Upper lobe of left lung (tissue), 6 donors: ENCODE measurements at regions not wholly inside any gene's neighbourhood (a gene's known extent, or its start where the extent isn't known, plus 50 kb on each side); places are given as distances from the start of the nearest gene placed in this dataset.
"Not testable (repeated sequence)": the region's sequence is repeated elsewhere in the genome, so short reads cannot be mapped to it uniquely, and the experiment has no call there.

Experiments
- ATAC-seq, 2 donors: fragments of 200-7000 bp; cut with Tn5 transposase; one replicate each; pipeline ENCODE4 v1.9.1; 2022; ENCODE audit warnings: mild to moderate bottlenecking in 2 of 2, moderate library complexity in 2 of 2; ENCODE audit not compliant: low FRiP score in 2 of 2
- DNase-seq, 2 donors: peaks; one replicate each; pipeline ENCODE4 v3.0.0-alpha.2; 2019 to 2020
- H3K27ac ChIP-seq, 4 donors: fragments of 200-600 bp; sonication (generic); one replicate each; pipeline ENCODE4 v1.5.1; 2016 to 2019
- H3K27me3 ChIP-seq, 4 donors: fragments of 200-600 bp; sonication (generic); one replicate each; pipeline ENCODE4 v1.5.1; 2017 to 2019
- H3K36me3 ChIP-seq, 4 donors: fragments of 200-600 bp; sonication (generic); one replicate each; pipeline ENCODE4 v1.5.1; 2016 to 2019
- H3K4me1 ChIP-seq, 4 donors: fragments of 200-600 bp; sonication (generic); one replicate each; pipeline ENCODE4 v1.5.1; 2018 to 2019
- H3K4me3 ChIP-seq, 4 donors: fragments of 200-600 bp; sonication (generic); one replicate each; pipeline ENCODE4 v1.5.1; 2017 to 2019; ENCODE audit warnings: mild to moderate bottlenecking in 2 of 4, moderate library complexity in 1 of 4
- H3K9me3 ChIP-seq, 4 donors: fragments of 200-600 bp; sonication (generic); one replicate each; pipeline ENCODE4 v1.5.1; 2018 to 2019
- EP300 ChIP-seq, 4 donors: sonication (generic); formaldehyde crosslinking; IDR thresholded peaks; one replicate each; pipeline ENCODE4 v1.5.1; 2017; ENCODE audit warnings: antibody characterized with exemption in 4 of 4, control low read depth in 2 of 4
- POLR2A ChIP-seq, 4 donors: fragments of 450-650 bp; IDR thresholded peaks; one replicate each; pipeline ENCODE4 v1.5.1; 2016 to 2017; ENCODE audit warnings: antibody characterized with exemption in 4 of 4, mild to moderate bottlenecking in 2 of 4
- POLR2AphosphoS5 ChIP-seq, 2 donors: sonication (generic); formaldehyde crosslinking; IDR thresholded peaks; one replicate each; pipeline ENCODE4 v1.5.1; 2017; ENCODE audit warnings: antibody characterized with exemption in 2 of 2
- WGBS, 2 donors: methylation state at CpG; one replicate each; pipeline ENCODE4 v1.1.5; 2017 to 2018; 5-methylcytosine and 5-hydroxymethylcytosine counted together
- TF ChIP-seq, protein P1 (sequence below), 6 experiments: fragments of 450-650 bp in 4 of 6; fragments of 200-600 bp in 2 of 6; sonication (generic) in 2 of 6; IDR thresholded peaks; one replicate each; pipeline ENCODE4 v1.5.1; 2016 to 2019; ENCODE audit warnings: antibody characterized with exemption in 6 of 6
- donor health status: DM: no; HTN: no; CAD: no; lungs with moderate emphysema.
- donor health status: DM: no; HTN: yes; CAD: no; lungs with severe emphysema.

- Histone ChIP-seq H3K27me3 (no peaks in the 10 kb centered on the region), H3K27ac (no peak overlapping the region), H3K36me3 (no peaks in the 10 kb centered on the region), H3K4me3 (no peak overlapping the region), H3K4me1 (peaks cover 0 to 8% (median 0%) of the 10 kb centered on the region in 4 donors), H3K9me3 (peaks cover 0 to 17% (median 12%) of the 10 kb centered on the region in 4 donors)
- DNase-seq (no peak), ATAC-seq (no peak)
- WGBS, 2 donors, result 57 to 69% methylated on average over 7 to 8 of the region's 8 CpGs
- TF ChIP-seq, protein P1, sequence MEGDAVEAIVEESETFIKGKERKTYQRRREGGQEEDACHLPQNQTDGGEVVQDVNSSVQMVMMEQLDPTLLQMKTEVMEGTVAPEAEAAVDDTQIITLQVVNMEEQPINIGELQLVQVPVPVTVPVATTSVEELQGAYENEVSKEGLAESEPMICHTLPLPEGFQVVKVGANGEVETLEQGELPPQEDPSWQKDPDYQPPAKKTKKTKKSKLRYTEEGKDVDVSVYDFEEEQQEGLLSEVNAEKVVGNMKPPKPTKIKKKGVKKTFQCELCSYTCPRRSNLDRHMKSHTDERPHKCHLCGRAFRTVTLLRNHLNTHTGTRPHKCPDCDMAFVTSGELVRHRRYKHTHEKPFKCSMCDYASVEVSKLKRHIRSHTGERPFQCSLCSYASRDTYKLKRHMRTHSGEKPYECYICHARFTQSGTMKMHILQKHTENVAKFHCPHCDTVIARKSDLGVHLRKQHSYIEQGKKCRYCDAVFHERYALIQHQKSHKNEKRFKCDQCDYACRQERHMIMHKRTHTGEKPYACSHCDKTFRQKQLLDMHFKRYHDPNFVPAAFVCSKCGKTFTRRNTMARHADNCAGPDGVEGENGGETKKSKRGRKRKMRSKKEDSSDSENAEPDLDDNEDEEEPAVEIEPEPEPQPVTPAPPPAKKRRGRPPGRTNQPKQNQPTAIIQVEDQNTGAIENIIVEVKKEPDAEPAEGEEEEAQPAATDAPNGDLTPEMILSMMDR (IDR thresholded peaks at IDR 0.05), result no peak
- TF ChIP-seq POLR2AphosphoS5 (IDR thresholded peaks at IDR 0.05), result no peak
- TF ChIP-seq EP300 (IDR thresholded peaks at IDR 0.05), result no peak
- TF ChIP-seq POLR2A (IDR thresholded peaks at IDR 0.05), result no peak
Measured at GRCh38 chr19:22528956-22529355, 105.2 kb upstream of the ZNF492 start.

GRCh38 chr19:22527554-22527953 lies 105.4 kb upstream of the ZNF98 start:
- ATAC-seq, result no peak
- no peak overlapping the region for H3K27ac ChIP-seq
- WGBS, 2 donors, result 43 to 48% methylated on average over 12 of the region's 12 CpGs

GRCh38 chr19:22526661-22527272 lies 104.6 kb upstream of the ZNF98 start:
- ATAC-seq (peak in 1 of 2 donors; percentile 46), DNase-seq (no peak)
- WGBS, 2 donors, result 45 to 46% methylated on average over 11 of the region's 11 CpGs
- Histone ChIP-seq H3K9me3 (peaks cover 0 to 12% (median 2%) of the 10 kb centered on the region in 4 donors), H3K36me3 (no peaks in the 10 kb centered on the region), H3K4me3 (no peak overlapping the region), H3K4me1 (peaks cover 0 to 2% (median 0%) of the 10 kb centered on the region in 4 donors), H3K27me3 (no peaks in the 10 kb centered on the region), H3K27ac (no peak overlapping the region)
- TF ChIP-seq POLR2AphosphoS5 (IDR thresholded peaks at IDR 0.05), result no peak
- TF ChIP-seq, protein P1 (IDR thresholded peaks at IDR 0.05), result no peak
- TF ChIP-seq POLR2A (IDR thresholded peaks at IDR 0.05), result no peak
- TF ChIP-seq EP300 (IDR thresholded peaks at IDR 0.05), result no peak

More at GRCh38 chr19:22527554-22527953, 105.4 kb upstream of the ZNF98 start:
- no peaks in the 10 kb centered on the region for H3K36me3 ChIP-seq
- peaks cover 0 to 8% (median 0%) of the 10 kb centered on the region in 4 donors for H3K4me1 ChIP-seq
- no peaks in the 10 kb centered on the region for H3K27me3 ChIP-seq
- peaks cover 0 to 12% (median 9%) of the 10 kb centered on the region in 4 donors for H3K9me3 ChIP-seq
- H3K4me3 ChIP-seq, result no peak overlapping the region
- no peak for DNase-seq
- no peak for TF ChIP-seq POLR2A (IDR thresholded peaks at IDR 0.05)
- TF ChIP-seq EP300 (IDR thresholded peaks at IDR 0.05), result no peak
- TF ChIP-seq, protein P1 (IDR thresholded peaks at IDR 0.05), result no peak
- no peak for TF ChIP-seq POLR2AphosphoS5 (IDR thresholded peaks at IDR 0.05)

- Histone ChIP-seq H3K36me3 (no peaks in the 10 kb centered on the region), H3K4me1 (no peaks in the 10 kb centered on the region), H3K27me3 (no peaks in the 10 kb centered on the region), H3K9me3 (peaks cover 0 to 32% (median 7%) of the 10 kb centered on the region in 4 donors), H3K27ac (no peak overlapping the region), H3K4me3 (no peak overlapping the region)
- 74 to 88% methylated on average over 4 of the region's 4 CpGs for WGBS, 2 donors
- TF ChIP-seq EP300 (IDR thresholded peaks at IDR 0.05) (no peak), POLR2A (IDR thresholded peaks at IDR 0.05) (no peak), POLR2AphosphoS5 (IDR thresholded peaks at IDR 0.05) (no peak)
- TF ChIP-seq, protein P1 (IDR thresholded peaks at IDR 0.05), result no peak
- DNase-seq (no peak), ATAC-seq (no peak)
Measured at GRCh38 chr19:22523940-22524339, 101.8 kb upstream of the ZNF98 start.

DNA sequence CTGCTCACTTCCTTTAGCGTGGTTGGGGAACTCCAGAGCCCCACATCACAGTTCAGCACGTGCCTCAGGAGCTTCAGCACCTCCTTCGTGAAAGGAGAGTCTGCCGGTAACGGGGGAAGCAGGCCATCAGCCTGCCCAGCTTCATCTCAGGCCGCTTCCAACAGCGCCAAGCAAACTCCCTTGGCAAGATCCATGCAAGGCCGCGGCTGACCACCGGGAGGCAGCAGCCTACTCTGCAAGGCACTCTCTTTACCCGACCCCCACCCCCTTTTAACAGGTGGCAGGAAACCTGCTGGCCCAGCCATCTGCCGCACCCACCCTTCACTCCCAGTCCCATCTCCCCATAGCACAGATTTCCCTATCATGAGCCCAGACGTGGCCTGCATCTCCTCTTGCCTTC lies 97.4 kb upstream of the ZNF98 start:
- H3K9me3 ChIP-seq, result peaks cover 0 to 56% (median 16%) of the 10 kb centered on the region in 4 donors
- H3K27ac ChIP-seq, H3K4me1 ChIP-seq, H3K36me3 ChIP-seq, DNase-seq, H3K27me3 ChIP-seq, ATAC-seq, H3K4me3 ChIP-seq: not testable (repeated sequence)
- 25 to 40% methylated on average over 8 to 10 of the region's 13 CpGs for WGBS, 2 donors
